Suprapubic skin (tissue), 4 donors: ENCODE measurements at regions not wholly inside any gene's neighbourhood (a gene's known extent, or its start where the extent isn't known, plus 50 kb on each side); places are given as distances from the start of the nearest gene placed in this dataset.

Experiments
- DNase-seq, 2 donors: peaks; one replicate each; pipeline ENCODE4 v3.0.0-alpha.2; 2019; ENCODE audit warnings: low spot score in 2 of 2
- H3K27ac ChIP-seq: fragments of 200-600 bp; sonication (generic); one replicate; pipeline ENCODE4 v1.5.1; 2019
- H3K27me3 ChIP-seq: fragments of 200-600 bp; sonication (generic); one replicate; pipeline ENCODE4 v1.5.1; 2019
- H3K36me3 ChIP-seq: fragments of 200-600 bp; sonication (generic); one replicate; pipeline ENCODE4 v1.5.1; 2019
- H3K4me1 ChIP-seq: fragments of 200-600 bp; sonication (generic); one replicate; pipeline ENCODE4 v1.5.1; 2019
- H3K4me3 ChIP-seq: fragments of 200-600 bp; sonication (generic); one replicate; pipeline ENCODE4 v1.5.1; 2019; ENCODE audit warnings: mild to moderate bottlenecking
- H3K9me3 ChIP-seq: fragments of 200-600 bp; sonication (generic); one replicate; pipeline ENCODE4 v1.5.1; 2019
- EP300 ChIP-seq: sonication (generic); formaldehyde crosslinking; IDR thresholded peaks from one replicate; pipeline ENCODE4 v1.6.1; 2017; ENCODE audit warnings: antibody characterized with exemption
- POLR2A ChIP-seq, 2 donors: fragments of 450-650 bp; IDR thresholded peaks; one replicate each; pipeline ENCODE4 v1.6.1; 2017; ENCODE audit warnings: antibody characterized with exemption in 2 of 2, mild to moderate bottlenecking in 2 of 2, moderate library complexity in 2 of 2
- POLR2AphosphoS5 ChIP-seq, 3 donors: sonication (generic); formaldehyde crosslinking; IDR thresholded peaks; one replicate each; pipeline ENCODE4 v1.6.1; 2017; ENCODE audit warnings: antibody characterized with exemption in 3 of 3
- whole genome bisulfite sequencing: methylation state at CpG from one replicate; pipeline ENCODE4 v1.1.5; 2018; 5-methylcytosine and 5-hydroxymethylcytosine counted together
- TF ChIP-seq, protein P1 (sequence below), 2 donors: fragments of 200-600 bp in 1 of 2; fragments of 450-650 bp in 1 of 2; sonication (generic) in 1 of 2; IDR thresholded peaks; one replicate each; pipeline ENCODE4 v1.5.1; 2016 to 2019; ENCODE audit warnings: antibody characterized with exemption in 2 of 2, mild to moderate bottlenecking in 1 of 2, moderate library complexity in 1 of 2

DNA sequence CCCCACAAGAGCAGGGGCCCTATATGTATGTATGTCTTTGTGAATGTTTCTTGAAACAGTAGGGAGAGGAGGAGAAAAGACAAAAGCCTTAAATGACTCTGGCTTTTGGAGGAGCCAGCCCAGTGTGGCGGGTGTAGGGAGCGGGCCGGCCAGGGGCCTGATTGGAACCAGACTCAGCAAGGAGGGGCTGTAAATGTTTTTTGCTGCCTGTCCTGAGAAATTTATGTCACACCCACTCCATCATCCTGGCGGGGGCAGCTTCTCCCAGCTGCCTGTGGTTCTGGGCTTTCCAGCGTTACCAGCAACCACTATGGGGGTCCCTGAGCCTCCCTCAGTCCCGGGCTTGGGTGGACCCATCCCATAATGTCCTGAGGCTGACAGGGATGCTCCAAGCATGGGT lies 130.8 kb downstream of the PJA1 start:
- Histone ChIP-seq H3K4me3 (no peak overlapping the region), H3K27ac (no peak overlapping the region), H3K9me3 (no peaks in the 10 kb centered on the region), H3K36me3 (no peaks in the 10 kb centered on the region), H3K27me3 (no peaks in the 10 kb centered on the region), H3K4me1 (peaks cover 4% of the 10 kb centered on the region)
- DNase-seq, result no peak
- no peak for TF ChIP-seq EP300
- TF ChIP-seq, protein P1, sequence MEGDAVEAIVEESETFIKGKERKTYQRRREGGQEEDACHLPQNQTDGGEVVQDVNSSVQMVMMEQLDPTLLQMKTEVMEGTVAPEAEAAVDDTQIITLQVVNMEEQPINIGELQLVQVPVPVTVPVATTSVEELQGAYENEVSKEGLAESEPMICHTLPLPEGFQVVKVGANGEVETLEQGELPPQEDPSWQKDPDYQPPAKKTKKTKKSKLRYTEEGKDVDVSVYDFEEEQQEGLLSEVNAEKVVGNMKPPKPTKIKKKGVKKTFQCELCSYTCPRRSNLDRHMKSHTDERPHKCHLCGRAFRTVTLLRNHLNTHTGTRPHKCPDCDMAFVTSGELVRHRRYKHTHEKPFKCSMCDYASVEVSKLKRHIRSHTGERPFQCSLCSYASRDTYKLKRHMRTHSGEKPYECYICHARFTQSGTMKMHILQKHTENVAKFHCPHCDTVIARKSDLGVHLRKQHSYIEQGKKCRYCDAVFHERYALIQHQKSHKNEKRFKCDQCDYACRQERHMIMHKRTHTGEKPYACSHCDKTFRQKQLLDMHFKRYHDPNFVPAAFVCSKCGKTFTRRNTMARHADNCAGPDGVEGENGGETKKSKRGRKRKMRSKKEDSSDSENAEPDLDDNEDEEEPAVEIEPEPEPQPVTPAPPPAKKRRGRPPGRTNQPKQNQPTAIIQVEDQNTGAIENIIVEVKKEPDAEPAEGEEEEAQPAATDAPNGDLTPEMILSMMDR (IDR thresholded peaks at IDR 0.05), result no peak
- no peak for TF ChIP-seq POLR2A (IDR thresholded peaks at IDR 0.05)
- TF ChIP-seq POLR2AphosphoS5 (IDR thresholded peaks at IDR 0.05), result no peak
- 75% methylated on average over 5 of the region's 6 CpGs for WGBS

DNA sequence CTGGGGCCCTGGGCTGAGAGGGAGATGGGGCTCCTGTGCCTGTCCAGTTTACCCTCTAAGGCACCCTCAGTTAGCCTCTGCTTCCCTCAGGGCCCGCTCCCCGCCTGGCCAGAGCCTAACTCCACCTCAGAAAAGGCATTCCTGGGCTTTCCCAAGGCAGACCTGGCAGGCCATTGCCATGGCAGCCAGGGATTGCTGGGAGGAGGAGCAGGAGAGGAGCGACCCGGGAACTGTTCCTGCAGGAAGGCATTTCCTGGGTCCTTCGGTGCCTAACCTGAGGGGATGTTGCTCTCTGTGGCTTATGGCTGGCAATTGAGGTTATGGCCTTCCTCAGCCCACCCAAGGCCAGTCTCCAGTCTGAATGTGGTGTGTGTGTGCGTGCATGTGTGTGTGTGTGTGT lies 131.3 kb downstream of the PJA1 start:
- TF ChIP-seq POLR2AphosphoS5 (IDR thresholded peaks at IDR 0.05) (no peak), EP300 (no peak), POLR2A (IDR thresholded peaks at IDR 0.05) (no peak)
- TF ChIP-seq, protein P1 (IDR thresholded peaks at IDR 0.05), result no peak
- peaks cover 4% of the 10 kb centered on the region for H3K4me1 ChIP-seq
- no peaks in the 10 kb centered on the region for H3K9me3 ChIP-seq
- WGBS, result 60% methylated on average over 3 of the region's 6 CpGs
- no peaks in the 10 kb centered on the region for H3K27me3 ChIP-seq
- no peak overlapping the region for H3K27ac ChIP-seq
- no peak for DNase-seq
- no peaks in the 10 kb centered on the region for H3K36me3 ChIP-seq
- H3K4me3 ChIP-seq, result no peak overlapping the region

DNA sequence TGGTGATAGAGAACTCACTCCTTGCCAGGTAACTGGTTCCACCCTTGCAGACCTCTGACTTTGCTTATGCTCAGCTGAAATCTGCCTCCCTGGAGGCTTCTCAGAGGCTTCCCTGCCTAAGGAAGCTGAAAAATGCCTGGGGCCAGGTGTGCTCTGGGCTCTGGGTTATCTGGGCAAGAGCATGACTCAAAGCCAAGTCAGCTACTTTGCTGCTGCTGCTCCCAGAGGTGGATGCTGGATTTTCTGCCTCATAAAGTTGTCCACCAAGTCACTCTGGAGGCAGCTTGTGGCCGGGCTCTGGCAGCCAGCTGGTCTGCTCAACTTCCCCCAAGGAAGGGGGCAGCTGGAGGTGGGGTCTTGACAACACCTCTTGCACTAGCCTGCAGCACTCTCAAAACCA lies 132.7 kb downstream of the PJA1 start:
- no peak overlapping the region for H3K27ac ChIP-seq
- H3K4me1 ChIP-seq, result peaks cover 7% of the 10 kb centered on the region
- 80% methylated on average over 1 of the region's 1 CpG for WGBS
- H3K36me3 ChIP-seq, result no peaks in the 10 kb centered on the region
- no peak for DNase-seq
- TF ChIP-seq EP300 (no peak), POLR2AphosphoS5 (IDR thresholded peaks at IDR 0.05) (no peak), POLR2A (IDR thresholded peaks at IDR 0.05) (no peak)
- TF ChIP-seq, protein P1 (IDR thresholded peaks at IDR 0.05), result no peak
- H3K9me3 ChIP-seq, result no peaks in the 10 kb centered on the region
- no peaks in the 10 kb centered on the region for H3K27me3 ChIP-seq
- no peak overlapping the region for H3K4me3 ChIP-seq

DNA sequence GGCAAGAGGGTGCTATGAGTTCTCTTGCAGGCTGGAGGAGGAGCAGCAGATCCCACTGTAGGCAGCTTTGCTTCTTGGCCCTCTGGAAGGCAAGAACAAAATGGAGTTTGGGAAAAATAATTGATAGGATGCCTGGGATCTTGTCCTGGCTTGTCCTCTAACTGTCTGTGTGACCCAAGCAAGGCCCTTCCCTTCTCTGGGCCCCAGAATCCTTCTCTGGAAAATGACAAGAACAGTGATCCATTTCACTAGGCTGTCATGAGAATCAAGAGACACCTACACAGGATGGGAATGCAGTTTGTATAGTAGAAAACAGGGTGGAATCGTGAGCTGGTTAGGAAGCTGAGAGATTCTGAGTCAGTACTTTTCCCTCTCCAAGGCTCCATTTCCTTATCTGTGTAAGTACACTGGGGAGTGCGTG lies 133.3 kb downstream of the PJA1 start:
- H3K4me1 ChIP-seq, result peaks cover 12% of the 10 kb centered on the region
- no peak overlapping the region for H3K4me3 ChIP-seq
- no peak for TF ChIP-seq POLR2A (IDR thresholded peaks at IDR 0.05)
- no peak for TF ChIP-seq POLR2AphosphoS5 (IDR thresholded peaks at IDR 0.05)
- TF ChIP-seq, protein P1 (IDR thresholded peaks at IDR 0.05), result no peak
- no peak for TF ChIP-seq EP300
- no peaks in the 10 kb centered on the region for H3K36me3 ChIP-seq
- H3K9me3 ChIP-seq, result no peaks in the 10 kb centered on the region
- H3K27ac ChIP-seq, result no peak overlapping the region
- DNase-seq, result no peak
- H3K27me3 ChIP-seq, result no peaks in the 10 kb centered on the region
- 61% methylated on average over 2 of the region's 2 CpGs for WGBS

DNA sequence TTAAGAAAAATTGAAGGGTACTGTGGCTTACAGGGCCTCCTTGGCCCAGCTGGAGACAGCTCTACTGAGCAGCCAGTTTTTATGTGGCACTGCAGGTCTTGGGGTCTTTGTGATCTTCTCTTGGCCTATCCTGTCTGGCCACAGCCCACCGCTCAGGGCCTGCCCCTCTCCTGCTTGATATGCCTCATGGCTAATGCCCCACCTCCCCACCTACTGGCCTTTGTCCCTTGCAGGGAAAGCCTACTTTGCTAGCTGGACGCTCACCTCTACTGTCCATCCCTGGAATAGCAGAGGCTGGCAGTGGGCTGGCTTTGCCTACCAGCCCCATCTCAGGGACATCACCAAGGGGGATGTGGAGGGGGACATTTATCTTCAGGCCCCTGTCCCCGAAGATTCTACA lies 134.1 kb downstream of the PJA1 start:
- Histone ChIP-seq H3K4me3 (no peak overlapping the region), H3K9me3 (no peaks in the 10 kb centered on the region), H3K36me3 (no peaks in the 10 kb centered on the region), H3K27me3 (no peaks in the 10 kb centered on the region), H3K4me1 (peaks cover 15% of the 10 kb centered on the region), H3K27ac (no peak overlapping the region)
- no peak for DNase-seq
- no peak for TF ChIP-seq POLR2AphosphoS5 (IDR thresholded peaks at IDR 0.05)
- WGBS, result 72% methylated on average over 3 of the region's 3 CpGs

DNA sequence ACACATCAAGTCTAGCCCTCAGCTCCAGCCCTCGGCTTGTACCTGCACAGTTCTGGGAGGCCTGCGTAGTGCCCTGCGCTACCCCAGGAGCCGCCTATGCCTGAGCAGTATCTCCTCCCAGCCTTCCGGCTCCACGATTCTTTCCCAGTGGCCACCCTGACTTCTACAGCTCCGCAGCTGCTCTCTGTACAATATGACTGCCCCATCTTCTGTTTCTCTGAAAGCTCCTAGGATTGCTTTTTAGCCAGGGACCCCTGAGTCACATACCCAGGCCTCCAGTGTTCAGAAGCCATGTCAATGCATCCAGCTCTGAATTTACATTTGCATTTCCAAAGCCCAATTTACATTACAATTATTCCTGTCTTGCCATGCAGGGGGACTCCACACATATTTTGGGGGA lies 135.5 kb downstream of the PJA1 start:
- DNase-seq, result no peak
- Histone ChIP-seq H3K4me1 (peaks cover 19% of the 10 kb centered on the region), H3K4me3 (no peak overlapping the region), H3K27me3 (no peaks in the 10 kb centered on the region), H3K9me3 (no peaks in the 10 kb centered on the region), H3K36me3 (no peaks in the 10 kb centered on the region), H3K27ac (no peak overlapping the region)
- TF ChIP-seq, protein P1 (IDR thresholded peaks at IDR 0.05), result no peak
- TF ChIP-seq POLR2AphosphoS5 (IDR thresholded peaks at IDR 0.05) (no peak), EP300 (no peak), POLR2A (IDR thresholded peaks at IDR 0.05) (no peak)
- 93% methylated on average over 7 of the region's 7 CpGs for WGBS
